Stimulated activated CD4-positive, alpha-beta T cell treated with anti-CD3 and anti-CD28 coated beads, Interleukin-4, amount 100 ng/mL, for 4 hours (primary cell): ENCODE measurements at regions not wholly inside any gene's neighbourhood (a gene's known extent, or its start where the extent isn't known, plus 50 kb on each side); places are given as distances from the start of the nearest gene placed in this dataset.
"Not testable (repeated sequence)": the region's sequence is repeated elsewhere in the genome, so short reads cannot be mapped to it uniquely, and the experiment has no call there.

Source experiments
- DNase-seq, 2 experiments: peaks; one replicate each; pipeline ENCODE4 v3.0.0-alpha.2; 2020

DNA sequence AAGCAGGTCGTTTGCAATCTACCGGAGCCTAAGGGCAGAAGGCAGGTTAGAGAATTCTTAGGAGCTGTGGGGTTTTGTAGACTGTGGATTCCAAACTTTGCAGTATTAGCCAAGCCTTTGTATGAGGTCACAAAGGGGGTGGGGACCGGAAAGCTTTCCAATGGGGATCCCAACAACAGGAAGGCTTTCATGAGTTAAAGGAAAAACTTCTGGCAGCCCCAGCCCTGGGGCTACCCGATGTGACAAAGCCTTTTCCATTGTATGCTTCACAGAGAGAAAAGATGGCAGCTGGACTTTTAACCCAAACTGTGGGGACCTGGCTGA, 199.2 kb upstream of the PZP start:
- DNase-seq, result not testable (repeated sequence)

GRCh38 chr12:9406564-9407424, 198.6 kb upstream of the PZP start:
- DNase-seq, result no peak

DNA sequence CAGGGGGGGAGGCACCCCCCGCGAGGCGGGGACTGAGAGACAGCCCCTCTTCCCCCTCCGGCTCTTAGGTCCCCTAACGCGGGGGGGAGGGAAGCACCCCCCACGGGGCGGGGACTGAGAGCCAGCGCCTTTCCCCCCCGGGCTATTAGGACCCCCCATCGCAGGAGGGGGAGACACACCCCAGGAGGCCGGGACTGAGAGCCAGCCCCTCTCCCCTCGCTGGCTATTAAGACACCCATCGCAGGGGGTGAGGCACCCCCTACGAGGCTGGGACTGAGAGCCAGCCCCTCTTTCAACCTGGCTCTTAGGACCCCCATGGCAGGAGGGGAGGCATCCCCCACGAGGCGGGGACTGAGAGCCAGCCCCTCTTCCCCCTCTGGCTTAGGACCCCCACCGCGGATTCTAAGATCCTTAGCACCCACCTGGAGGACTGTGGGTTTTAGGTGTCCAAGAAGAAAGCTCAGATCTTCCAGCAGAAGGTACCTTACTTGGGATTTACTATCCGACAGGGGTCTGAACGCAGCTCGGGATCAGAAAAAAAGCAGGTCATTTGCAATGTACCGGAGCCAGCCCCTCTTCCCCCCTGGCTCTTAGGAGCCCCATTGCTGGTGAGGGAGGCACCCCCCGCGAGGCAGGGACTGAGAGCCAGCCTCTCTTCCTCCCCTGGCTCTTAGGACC, 197.8 kb upstream of the PZP start:
- no peak for DNase-seq

- DNase-seq, result peak in 1 of 2 experiments; percentile 16
Measured at GRCh38 chr12:9404469-9405260, 196.5 kb upstream of the PZP start.

DNA sequence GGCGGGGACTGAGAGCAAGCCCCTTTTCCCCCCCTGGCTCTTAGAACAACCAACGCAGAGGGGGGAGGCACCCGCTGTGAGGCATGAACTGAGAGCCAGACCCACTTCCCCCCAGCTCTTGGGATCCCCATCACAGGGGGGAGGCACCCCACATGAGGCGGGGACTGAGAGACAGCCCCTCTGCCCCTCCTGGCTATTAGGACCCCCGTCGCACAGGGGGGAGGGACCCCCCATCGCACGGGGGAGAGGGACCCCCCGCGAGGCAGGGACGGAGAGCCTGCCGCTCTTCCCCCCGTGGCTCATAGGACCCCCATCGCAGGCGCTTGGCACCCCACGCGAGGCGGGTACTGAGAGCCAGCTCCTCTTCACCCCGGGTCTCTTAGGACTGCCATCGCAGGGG, 195.8 kb upstream of the PZP start:
- no peak for DNase-seq

DNA sequence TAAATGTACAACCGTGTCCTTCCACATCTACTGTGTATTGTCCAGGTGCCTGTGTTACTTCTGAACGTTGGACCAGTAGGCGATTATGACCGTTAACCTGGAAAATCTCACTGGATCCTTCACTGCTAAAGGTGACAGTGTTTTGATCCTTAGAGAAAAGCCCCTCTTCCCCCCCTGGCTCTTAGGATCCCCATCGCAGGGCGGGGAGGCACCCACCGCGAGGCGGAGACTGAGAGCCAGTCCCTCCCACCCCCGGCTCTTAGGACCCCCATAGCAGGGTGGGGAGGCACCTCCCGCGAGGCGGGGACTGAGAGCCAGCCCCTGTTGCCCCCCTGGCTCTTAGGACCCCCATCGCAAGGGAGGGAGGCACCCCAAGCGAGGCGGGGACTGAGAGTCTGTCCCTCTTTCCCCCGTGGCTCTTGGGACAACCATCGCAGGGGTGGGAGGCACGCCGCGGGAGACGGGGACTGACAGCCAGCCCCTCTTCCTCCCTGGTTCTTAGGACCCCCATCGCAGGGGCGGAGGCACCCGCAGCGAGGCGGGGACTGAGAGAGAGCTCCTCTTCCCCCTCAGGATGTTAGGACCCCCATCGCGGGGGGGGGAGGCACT, 194.3 kb upstream of the PZP start:
- not testable (repeated sequence) for DNase-seq

DNA sequence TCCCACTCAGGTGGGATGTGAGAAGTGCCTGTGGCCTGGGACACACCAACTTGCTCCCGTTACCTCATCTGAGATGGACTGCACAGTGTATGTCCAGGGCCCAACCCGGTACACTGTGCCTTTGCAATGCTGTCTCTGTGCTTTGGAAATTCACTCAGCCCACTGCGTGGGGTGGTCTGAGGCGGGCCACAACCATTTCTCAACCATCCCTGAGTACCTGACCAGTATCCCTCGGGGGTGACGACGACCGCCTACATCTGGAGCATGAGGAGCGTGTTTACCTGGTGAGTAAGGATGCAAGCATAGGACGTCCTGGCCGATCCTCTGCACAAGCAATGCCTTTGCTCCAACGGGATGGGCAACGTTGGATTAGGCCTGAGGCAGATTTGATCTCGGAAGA, 188.2 kb upstream of the PZP start:
- DNase-seq, result not testable (repeated sequence)

DNA sequence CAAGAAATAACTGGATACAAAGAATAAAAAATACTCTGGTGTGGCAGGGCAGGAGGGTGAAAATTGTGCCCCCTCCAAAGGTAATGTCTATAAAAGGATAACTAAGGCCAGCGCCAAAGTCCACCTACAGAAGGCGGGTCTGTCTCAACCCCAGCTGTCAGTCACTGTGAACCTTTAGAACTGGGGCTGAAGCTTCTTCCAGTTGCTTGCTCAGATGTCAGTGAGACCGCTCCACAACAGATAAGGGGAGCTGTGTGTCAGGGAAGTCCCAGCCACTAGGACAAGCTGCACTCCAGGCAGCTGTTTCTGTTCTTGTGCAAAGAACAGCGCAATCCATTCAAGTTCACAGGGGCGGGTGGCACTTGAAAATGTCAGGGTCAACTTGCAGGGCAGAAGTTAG, 187.0 kb upstream of the PZP start:
- not testable (repeated sequence) for DNase-seq

DNA sequence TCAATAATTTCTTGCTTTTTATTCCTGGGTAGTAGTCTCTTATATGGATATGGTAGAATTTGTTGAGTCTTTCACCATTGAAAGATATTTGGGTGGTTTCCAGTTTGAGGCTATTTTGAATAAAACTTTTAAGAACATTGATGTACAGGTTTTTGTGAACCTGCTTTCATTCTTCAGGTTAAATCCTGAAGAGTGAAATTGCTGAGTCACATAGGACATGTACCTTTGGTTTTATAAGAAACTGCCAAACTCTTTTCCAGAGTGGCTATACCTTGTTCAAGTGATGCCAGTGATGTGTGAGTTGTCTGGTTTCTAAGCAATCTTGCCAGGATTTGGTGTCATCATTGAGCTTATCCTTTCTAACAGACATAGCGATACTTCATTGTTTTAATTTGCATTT, 184.6 kb upstream of the PZP start:
- no peak for DNase-seq

GRCh38 chr12:9391815-9392214, 183.6 kb upstream of the PZP start:
- DNase-seq, result no peak

GRCh38 chr12:9390761-9391160, 182.6 kb upstream of the PZP start:
- no peak for DNase-seq

DNA sequence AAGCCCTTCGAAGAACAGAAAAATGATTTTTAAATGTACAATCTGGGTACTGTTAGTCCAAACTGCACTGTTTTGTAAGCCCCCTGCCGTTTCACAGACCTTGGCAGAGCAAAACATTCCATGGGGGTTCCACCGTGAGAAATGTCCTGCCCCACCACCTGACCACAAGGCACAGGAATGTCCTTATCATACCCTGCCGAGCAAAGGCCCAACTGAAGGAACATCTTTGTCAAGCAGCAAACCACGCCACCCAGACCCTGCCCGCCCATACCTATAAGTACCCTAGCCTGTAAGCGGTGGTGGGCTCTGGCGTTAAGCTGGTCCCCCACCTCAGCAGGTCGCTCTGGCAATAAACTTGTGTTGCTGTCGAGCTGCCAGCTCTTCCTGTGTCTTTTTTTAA, 181.6 kb upstream of the PZP start:
- DNase-seq, result no peak

DNA sequence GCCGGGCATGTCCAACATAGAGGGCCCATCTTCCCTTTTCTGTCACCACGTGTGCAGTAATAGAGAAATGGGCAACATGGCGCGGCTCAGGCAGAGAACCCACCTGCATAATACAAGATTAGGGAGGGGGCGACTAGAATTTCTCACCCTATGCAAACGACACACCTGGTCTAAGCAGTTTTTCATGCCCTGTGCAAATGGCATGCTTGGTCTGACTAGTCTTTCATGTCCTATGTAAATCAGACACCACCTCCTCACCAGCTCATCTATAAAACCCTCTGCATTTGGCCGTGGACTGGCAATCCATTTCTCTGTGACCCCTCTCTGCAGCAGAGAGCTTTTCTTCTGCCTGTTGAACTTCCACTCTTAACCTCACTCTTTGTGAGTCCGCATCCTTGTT, 180.2 kb upstream of the PZP start:
- no peak for DNase-seq

GRCh38 chr12:9387450-9387849, 179.3 kb upstream of the PZP start:
- no peak for DNase-seq

GRCh38 chr12:9383585-9383984, 175.4 kb upstream of the PZP start:
- no peak for DNase-seq

- DNase-seq, result no peak
Measured at GRCh38 chr12:9381619-9382018, 173.4 kb upstream of the PZP start.

DNA sequence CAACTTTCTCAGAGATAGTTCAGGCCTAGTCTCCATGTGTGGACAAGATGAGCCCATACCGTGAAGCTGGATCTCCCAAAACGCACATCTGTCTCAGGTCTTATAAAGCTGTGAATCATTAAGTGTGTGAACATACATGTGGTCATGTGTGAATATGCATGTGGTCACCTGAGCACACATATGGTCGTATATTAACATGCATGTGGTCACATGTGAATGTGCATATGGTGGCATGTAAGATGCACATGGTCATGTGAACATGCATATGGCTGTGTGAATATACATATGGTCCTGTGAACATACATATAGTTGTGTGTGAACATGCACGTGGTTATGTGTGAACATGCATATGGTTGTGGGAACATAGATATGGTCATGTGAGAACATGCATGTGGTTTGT, 172.5 kb upstream of the PZP start:
- no peak for DNase-seq

GRCh38 chr12:9379023-9379742, 171.0 kb upstream of the PZP start:
- no peak for DNase-seq

- no peak for DNase-seq
Measured at GRCh38 chr12:9378430-9378835, 170.2 kb upstream of the PZP start.

- DNase-seq, result no peak
Measured at GRCh38 chr12:9372202-9372601, 164.0 kb upstream of the PZP start.

GRCh38 chr12:9367828-9368227, 159.6 kb upstream of the PZP start:
- DNase-seq, result no peak

DNA sequence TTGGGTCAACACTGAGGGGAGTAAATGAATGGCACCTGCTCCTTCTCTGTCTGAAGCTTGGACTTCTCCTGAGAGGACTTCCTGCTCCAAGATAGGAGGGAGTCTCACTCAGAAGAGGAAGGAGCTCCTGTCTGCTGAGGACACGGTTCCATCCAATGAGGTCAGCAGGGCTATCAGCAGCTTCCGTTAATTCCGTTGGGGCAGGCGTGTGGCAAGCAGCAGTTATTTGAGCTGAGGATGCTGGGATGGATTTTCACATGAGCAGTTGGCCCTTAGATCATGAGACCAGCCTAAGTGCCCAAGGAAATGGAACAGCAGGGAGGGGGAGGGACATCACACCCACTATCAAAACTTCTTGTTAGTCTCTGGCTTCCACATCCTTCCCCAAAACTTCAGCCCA, 159.0 kb upstream of the PZP start:
- no peak for DNase-seq

DNA sequence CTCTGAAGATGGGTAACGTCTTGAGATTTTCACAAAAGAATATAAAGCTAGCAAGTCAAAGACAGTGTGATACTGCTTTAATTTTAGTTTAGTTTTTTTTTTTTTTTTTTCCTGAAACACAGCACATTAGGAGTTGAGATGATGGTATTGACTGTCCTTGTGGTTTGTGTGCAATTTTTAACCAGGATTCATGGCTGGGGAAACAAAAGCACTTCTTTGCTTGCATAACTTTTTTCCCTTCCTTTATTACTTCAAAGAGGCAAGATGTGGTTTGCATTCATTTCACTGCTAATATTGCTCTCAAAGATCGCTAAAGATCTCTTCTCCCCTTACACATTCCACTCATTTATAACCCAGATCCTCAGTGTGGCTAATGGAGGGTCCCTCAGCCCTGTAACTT, 157.1 kb upstream of the PZP start:
- DNase-seq, result no peak
